MM.1S (cell line): ENCODE measurements at regions not wholly inside any gene's neighbourhood (a gene's known extent, or its start where the extent isn't known, plus 50 kb on each side); places are given as distances from the start of the nearest gene placed in this dataset.

Source experiments
- DNase-seq: peaks from one replicate; pipeline ENCODE4 v3.0.0-alpha.2; 2015
- H2AFZ ChIP-seq: fragments of 300-600 bp; sonication (generic); 2 replicates; pipeline ENCODE4 v1.6.0; 2016; ENCODE audit warnings: antibody characterized with exemption, low read length
- H3F3A ChIP-seq: fragments of 300-600 bp; sonication (generic); 2 replicates; pipeline ENCODE4 v1.6.1; 2016; ENCODE audit warnings: mild to moderate bottlenecking, antibody characterized with exemption, low read length, moderate library complexity, mixed read lengths; ENCODE audit not compliant: insufficient read depth
- H3K27ac ChIP-seq: fragments of 300-600 bp; sonication (generic); 2 replicates; pipeline ENCODE4 v1.5.1; 2016; ENCODE audit warnings: mild to moderate bottlenecking, low read length
- H3K27me3 ChIP-seq: fragments of 300-600 bp; sonication (generic); replicated peaks from 2 replicates; pipeline ENCODE4 v1.6.0; 2016; ENCODE audit warnings: low read length; ENCODE audit not compliant: insufficient read depth
- H3K36me3 ChIP-seq: fragments of 300-600 bp; sonication (generic); replicated peaks from 2 replicates; pipeline ENCODE4 v1.6.1; 2016; ENCODE audit warnings: mild to moderate bottlenecking, low read length, mixed read lengths; ENCODE audit not compliant: insufficient read depth
- H3K4me1 ChIP-seq: fragments of 300-600 bp; sonication (generic); 2 replicates; pipeline ENCODE4 v1.6.1; 2016; ENCODE audit warnings: low read length, mixed read lengths
- H3K4me2 ChIP-seq: fragments of 300-600 bp; sonication (generic); 2 replicates; pipeline ENCODE4 v1.6.0; 2016; ENCODE audit warnings: low read depth, low read length
- H3K4me3 ChIP-seq: fragments of 300-600 bp; sonication (generic); 2 replicates; pipeline ENCODE4 v1.5.1; 2016; ENCODE audit warnings: low read length, mixed read lengths
- H3K79me2 ChIP-seq: fragments of 300-600 bp; sonication (generic); 2 replicates; pipeline ENCODE4 v1.6.1; 2016; ENCODE audit warnings: mixed run types, low read length, mixed read lengths
- H3K9ac ChIP-seq: fragments of 300-600 bp; sonication (generic); 2 replicates; pipeline ENCODE4 v1.6.1; 2016; ENCODE audit warnings: low read length, mixed read lengths
- H3K9me2 ChIP-seq: fragments of 300-600 bp; sonication (generic); replicated peaks from 2 replicates; pipeline ENCODE4 v1.6.1; 2016; ENCODE audit warnings: mild to moderate bottlenecking, low read length, mixed read lengths; ENCODE audit not compliant: insufficient read depth
- H3K9me3 ChIP-seq: fragments of 300-600 bp; sonication (generic); replicated peaks from 2 replicates; pipeline ENCODE4 v1.6.1; 2016; ENCODE audit warnings: mild to moderate bottlenecking, low read length, mixed read lengths; ENCODE audit not compliant: insufficient read depth
- H4K20me1 ChIP-seq: fragments of 300-600 bp; sonication (generic); 2 replicates; pipeline ENCODE4 v1.6.1; 2016; ENCODE audit warnings: mild to moderate bottlenecking, low read length, moderate library complexity, mixed read lengths; ENCODE audit not compliant: insufficient read depth
- EZH2 ChIP-seq: fragments of 300-600 bp; sonication (generic); optimal IDR thresholded peaks from 2 replicates; pipeline ENCODE3; 2017; ENCODE audit warnings: low read depth, mild to moderate bottlenecking, antibody characterized with exemption, low read length, mixed read lengths
- EZH2phosphoT487 ChIP-seq: fragments of 300-600 bp; sonication (generic); IDR thresholded peaks from 2 replicates; pipeline ENCODE4 v1.6.1; 2018; ENCODE audit warnings: antibody characterized with exemption, low read length
- TF ChIP-seq, protein P1 (sequence below): fragments of 300-600 bp; sonication (generic); IDR thresholded peaks from 2 replicates; pipeline ENCODE4 v1.5.1; 2016; ENCODE audit warnings: antibody characterized with exemption, low read length, mixed read lengths

DNA sequence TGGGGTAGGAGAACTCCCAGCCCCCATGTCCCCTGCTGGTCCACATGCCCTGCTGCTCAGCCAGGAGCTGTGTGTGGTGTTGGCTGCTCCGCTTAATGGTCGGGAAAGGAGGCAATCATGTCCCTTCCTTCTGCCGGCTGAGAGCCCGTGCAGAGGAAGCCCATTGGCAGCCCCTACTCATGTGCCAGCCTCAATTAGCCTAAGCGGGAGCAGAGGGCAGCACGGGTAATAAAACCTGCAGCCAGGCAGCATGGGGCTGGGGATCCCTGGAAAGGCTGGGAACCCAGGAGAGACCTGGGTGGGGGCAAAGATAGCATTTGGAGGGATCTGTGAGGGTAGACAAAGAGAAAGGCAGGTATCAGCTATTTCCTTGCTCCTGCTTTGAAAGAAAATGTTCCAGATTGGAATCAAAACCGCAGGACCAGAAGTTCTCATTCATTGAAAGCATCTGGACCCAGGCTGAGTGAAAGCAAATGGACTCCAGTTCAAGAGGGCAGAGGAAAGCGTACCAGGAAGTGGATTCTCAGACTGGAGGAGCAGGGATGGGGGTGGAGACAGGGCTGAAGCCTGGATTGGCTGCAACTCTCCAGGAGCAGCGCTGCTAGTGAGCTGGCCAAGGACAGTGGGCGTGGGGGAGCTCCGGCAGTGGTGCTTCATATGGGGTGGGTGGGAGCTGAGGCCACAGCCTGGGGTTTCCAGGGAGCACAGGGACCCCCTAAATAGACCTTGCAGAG is 103.4 kb upstream of the NECTIN1 start:
- no peaks in the 10 kb centered on the region for H3K79me2 ChIP-seq
- no peaks in the 10 kb centered on the region for H3K9me2 ChIP-seq
- no peaks in the 10 kb centered on the region for H3K9me3 ChIP-seq
- TF ChIP-seq EZH2phosphoT487 (no peak), EZH2 (no peak)
- TF ChIP-seq, protein P1, sequence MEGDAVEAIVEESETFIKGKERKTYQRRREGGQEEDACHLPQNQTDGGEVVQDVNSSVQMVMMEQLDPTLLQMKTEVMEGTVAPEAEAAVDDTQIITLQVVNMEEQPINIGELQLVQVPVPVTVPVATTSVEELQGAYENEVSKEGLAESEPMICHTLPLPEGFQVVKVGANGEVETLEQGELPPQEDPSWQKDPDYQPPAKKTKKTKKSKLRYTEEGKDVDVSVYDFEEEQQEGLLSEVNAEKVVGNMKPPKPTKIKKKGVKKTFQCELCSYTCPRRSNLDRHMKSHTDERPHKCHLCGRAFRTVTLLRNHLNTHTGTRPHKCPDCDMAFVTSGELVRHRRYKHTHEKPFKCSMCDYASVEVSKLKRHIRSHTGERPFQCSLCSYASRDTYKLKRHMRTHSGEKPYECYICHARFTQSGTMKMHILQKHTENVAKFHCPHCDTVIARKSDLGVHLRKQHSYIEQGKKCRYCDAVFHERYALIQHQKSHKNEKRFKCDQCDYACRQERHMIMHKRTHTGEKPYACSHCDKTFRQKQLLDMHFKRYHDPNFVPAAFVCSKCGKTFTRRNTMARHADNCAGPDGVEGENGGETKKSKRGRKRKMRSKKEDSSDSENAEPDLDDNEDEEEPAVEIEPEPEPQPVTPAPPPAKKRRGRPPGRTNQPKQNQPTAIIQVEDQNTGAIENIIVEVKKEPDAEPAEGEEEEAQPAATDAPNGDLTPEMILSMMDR: no peak
- no peaks in the 10 kb centered on the region for H3F3A ChIP-seq
- no peaks in the 10 kb centered on the region for H3K36me3 ChIP-seq
- H3K27ac ChIP-seq: no peak overlapping the region
- no peaks in the 10 kb centered on the region for H3K4me1 ChIP-seq
- H3K4me3 ChIP-seq: no peak overlapping the region
- H3K9ac ChIP-seq: no peak overlapping the region
- H4K20me1 ChIP-seq: no peaks in the 10 kb centered on the region
- no peak for DNase-seq
- H3K4me2 ChIP-seq: no peak overlapping the region
- H2AFZ ChIP-seq: no peak overlapping the region
- H3K27me3 ChIP-seq: no peaks in the 10 kb centered on the region; the same call in 1 of the 2 replicates

DNA sequence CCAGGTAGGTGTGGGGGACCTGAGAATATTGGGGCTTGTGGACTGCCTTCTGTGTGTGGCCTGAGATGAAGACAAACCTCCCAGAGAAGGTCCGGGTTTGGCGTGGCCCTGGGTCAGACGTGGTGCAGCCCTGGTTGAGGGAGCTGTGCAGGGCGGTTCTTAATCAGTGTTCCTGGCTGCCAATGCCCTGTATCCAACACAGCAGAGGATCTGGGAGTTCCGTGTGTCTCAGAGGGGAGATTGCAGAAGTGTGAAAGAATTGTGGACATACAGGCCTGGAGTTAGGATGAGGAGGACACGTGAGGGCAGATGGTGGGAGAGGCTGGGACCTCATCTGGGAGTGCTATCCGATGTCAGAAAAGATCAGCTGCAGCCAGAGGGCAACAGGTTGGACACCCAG is 102.0 kb upstream of the NECTIN1 start:
- Histone ChIP-seq H3K27ac (no peak overlapping the region), H3K4me2 (no peak overlapping the region), H3K27me3 (no peaks in the 10 kb centered on the region; the same call in 1 of the 2 replicates), H3K9ac (no peak overlapping the region), H4K20me1 (no peaks in the 10 kb centered on the region), H3K4me1 (no peaks in the 10 kb centered on the region), H3K79me2 (no peaks in the 10 kb centered on the region), H3K9me2 (no peaks in the 10 kb centered on the region), H3K4me3 (no peak overlapping the region), H3K36me3 (no peaks in the 10 kb centered on the region), H3K9me3 (no peaks in the 10 kb centered on the region), H3F3A (no peaks in the 10 kb centered on the region), H2AFZ (no peak overlapping the region)
- no peak for DNase-seq
- no peak for TF ChIP-seq EZH2

DNA sequence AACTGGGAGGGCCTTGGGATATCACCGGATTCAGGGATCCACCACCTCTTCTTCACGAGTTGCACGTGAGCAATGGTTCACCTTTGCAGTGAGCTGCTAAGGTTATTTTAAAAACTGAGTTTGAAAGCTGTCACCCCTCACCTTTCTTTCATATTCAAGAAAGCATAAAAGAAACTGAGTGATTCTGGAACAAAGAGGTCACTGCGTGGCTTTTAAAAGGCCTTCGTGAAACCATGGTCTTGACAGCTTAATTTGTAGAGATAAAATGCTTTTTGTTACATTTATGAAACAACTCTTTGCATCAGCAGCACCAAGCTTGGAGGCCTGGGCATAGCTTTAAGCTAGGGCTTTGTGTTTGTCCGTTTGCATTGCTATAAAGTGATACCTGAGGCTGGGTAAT is 101.4 kb upstream of the NECTIN1 start:
- Histone ChIP-seq H3K4me1 (no peaks in the 10 kb centered on the region), H3K27me3 (no peaks in the 10 kb centered on the region), H3K9me3 (no peaks in the 10 kb centered on the region), H2AFZ (no peak overlapping the region), H3K9me2 (no peaks in the 10 kb centered on the region), H3K27ac (no peak overlapping the region), H3K79me2 (no peaks in the 10 kb centered on the region), H3K4me2 (no peak overlapping the region), H3F3A (no peaks in the 10 kb centered on the region), H4K20me1 (no peaks in the 10 kb centered on the region), H3K9ac (no peak overlapping the region), H3K4me3 (no peak overlapping the region), H3K36me3 (no peaks in the 10 kb centered on the region)
- TF ChIP-seq, protein P1: no peak
- TF ChIP-seq EZH2: no peak
- DNase-seq: no peak

DNA sequence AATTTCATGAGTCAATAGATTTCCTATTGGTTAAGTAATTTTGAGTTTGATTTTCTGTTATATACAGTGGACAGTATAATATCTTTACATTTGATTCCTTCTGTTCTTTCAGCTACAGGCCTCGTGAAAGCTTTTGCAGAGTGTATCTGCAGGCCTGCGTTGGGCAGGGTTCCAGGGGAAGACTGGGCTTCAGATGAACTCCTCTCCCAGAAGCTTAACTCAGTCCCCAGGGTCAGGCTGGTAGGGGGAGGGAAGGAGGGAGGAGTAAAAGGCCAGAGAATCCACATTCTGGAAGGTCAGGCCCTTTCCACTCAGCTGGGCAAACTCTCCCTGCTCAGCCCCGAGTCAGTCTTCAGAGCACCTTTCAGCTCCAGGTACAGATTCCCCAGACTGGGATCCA is 100.4 kb upstream of the NECTIN1 start:
- Histone ChIP-seq H3K27ac (no peak overlapping the region), H3F3A (no peaks in the 10 kb centered on the region), H4K20me1 (no peaks in the 10 kb centered on the region), H3K9me3 (no peaks in the 10 kb centered on the region), H3K4me3 (no peak overlapping the region), H2AFZ (no peak overlapping the region), H3K36me3 (no peaks in the 10 kb centered on the region), H3K4me1 (no peaks in the 10 kb centered on the region), H3K4me2 (no peak overlapping the region), H3K9me2 (no peaks in the 10 kb centered on the region), H3K27me3 (no peaks in the 10 kb centered on the region), H3K9ac (no peak overlapping the region), H3K79me2 (no peaks in the 10 kb centered on the region)
- TF ChIP-seq EZH2: no peak
- TF ChIP-seq, protein P1: no peak
- DNase-seq: no peak
